H9 (cell line): ENCODE measurements at regions not wholly inside any gene's neighbourhood (a gene's known extent, or its start where the extent isn't known, plus 50 kb on each side); places are given as distances from the start of the nearest gene placed in this dataset.

Source experiments
- DNase-seq: peaks from one replicate; pipeline ENCODE4 v3.0.0-alpha.2; 2017
- H2AFZ ChIP-seq: one replicate; pipeline ENCODE4 v1.6.1; 2013; ENCODE audit warnings: mild to moderate bottlenecking, low read length, control low read depth, moderate library complexity
- H2AK5ac ChIP-seq: 2 replicates; pipeline ENCODE4 v1.6.1; 2013; ENCODE audit warnings: low read length, control low read depth, mixed read lengths; ENCODE audit not compliant: insufficient read length
- H2BK120ac ChIP-seq: one replicate; pipeline ENCODE4 v1.6.1; 2013; ENCODE audit warnings: low read depth, mild to moderate bottlenecking, low read length, control low read depth, inconsistent platforms; ENCODE audit not compliant: poor library complexity, severe bottlenecking
- H2BK12ac ChIP-seq: 2 replicates; pipeline ENCODE4 v1.6.1; 2013; ENCODE audit warnings: low read length, control low read depth, mixed read lengths, low read depth; ENCODE audit not compliant: insufficient read length
- H2BK15ac ChIP-seq: 2 replicates; pipeline ENCODE4 v1.6.1; 2013; ENCODE audit warnings: low read depth, low read length, control low read depth
- H2BK20ac ChIP-seq: one replicate; pipeline ENCODE4 v1.6.1; 2013; ENCODE audit warnings: low read depth, mild to moderate bottlenecking, low read length, control low read depth, inconsistent platforms; ENCODE audit not compliant: poor library complexity, severe bottlenecking
- H2BK5ac ChIP-seq: 2 replicates; pipeline ENCODE4 v1.6.1; 2013; ENCODE audit warnings: low read length, control low read depth, mixed read lengths; ENCODE audit not compliant: insufficient read length
- H3K14ac ChIP-seq: 2 replicates; pipeline ENCODE4 v1.6.1; 2013; ENCODE audit warnings: low read length, control low read depth; ENCODE audit not compliant: insufficient read depth
- H3K18ac ChIP-seq: 2 replicates; pipeline ENCODE4 v1.6.1; 2013; ENCODE audit warnings: low read depth, mild to moderate bottlenecking, mixed read lengths, low read length, control low read depth; ENCODE audit not compliant: insufficient read length
- H3K23ac ChIP-seq: 2 replicates; pipeline ENCODE4 v1.6.1; 2013; ENCODE audit warnings: low read length, control low read depth, mixed read lengths, low read depth; ENCODE audit not compliant: insufficient read length
- H3K23me2 ChIP-seq: 2 replicates; pipeline ENCODE4 v1.6.1; 2013; ENCODE audit warnings: low read depth, mild to moderate bottlenecking, mixed read lengths, low read length, control low read depth; ENCODE audit not compliant: insufficient read length, poor library complexity, severe bottlenecking
- H3K27ac ChIP-seq: 2 replicates; pipeline ENCODE4 v1.5.1; 2013; ENCODE audit warnings: low read length, control low read depth, mixed read lengths, low read depth; ENCODE audit not compliant: insufficient read length
- H3K27me3 ChIP-seq: 2 replicates; pipeline ENCODE4 v1.6.1; 2013; ENCODE audit warnings: low read length, control low read depth, inconsistent platforms; ENCODE audit not compliant: insufficient read depth
- H3K4ac ChIP-seq: 2 replicates; pipeline ENCODE4 v1.6.1; 2013; ENCODE audit warnings: low read depth, mild to moderate bottlenecking, control low read depth, inconsistent platforms, low read length, moderate library complexity
- H3K4me1 ChIP-seq: 2 replicates; pipeline ENCODE4 v1.6.1; 2013; ENCODE audit warnings: low read length, control low read depth, inconsistent platforms; ENCODE audit not compliant: insufficient read depth
- H3K4me2 ChIP-seq: 2 replicates; pipeline ENCODE4 v1.6.1; 2013; ENCODE audit warnings: low read length, control low read depth, mixed read lengths; ENCODE audit not compliant: insufficient read length, insufficient read depth
- H3K56ac ChIP-seq: 2 replicates; pipeline ENCODE4 v1.6.1; 2013; ENCODE audit warnings: low read depth, mild to moderate bottlenecking, mixed read lengths, low read length, control low read depth; ENCODE audit not compliant: insufficient read length
- H3K79me1 ChIP-seq: 2 replicates; pipeline ENCODE4 v1.6.1; 2013; ENCODE audit warnings: low read depth, mild to moderate bottlenecking, moderate library complexity, low read length, control low read depth, inconsistent platforms; ENCODE audit not compliant: insufficient read depth, poor library complexity, severe bottlenecking
- H3K79me2 ChIP-seq: 2 replicates; pipeline ENCODE4 v1.6.1; 2013; ENCODE audit warnings: low read length, control low read depth, inconsistent platforms; ENCODE audit not compliant: insufficient read depth
- H3K9ac ChIP-seq: 2 replicates; pipeline ENCODE4 v1.6.1; 2013; ENCODE audit warnings: low read length, control low read depth, mixed read lengths; ENCODE audit not compliant: insufficient read length; ENCODE audit errors: extremely low read depth
- H3K9me3 ChIP-seq: one replicate; pipeline ENCODE4 v1.6.1; 2013; ENCODE audit warnings: low read depth, low read length, inconsistent platforms; ENCODE audit not compliant: control insufficient read depth
- H3T11ph ChIP-seq: one replicate; pipeline ENCODE4 v1.6.1; 2013; ENCODE audit warnings: mild to moderate bottlenecking, low read length, control low read depth, inconsistent platforms
- H4K20me1 ChIP-seq: one replicate; pipeline ENCODE4 v1.6.1; 2013; ENCODE audit not compliant: control insufficient read depth, insufficient read length, insufficient read depth
- H4K5ac ChIP-seq: 2 replicates; pipeline ENCODE4 v1.6.1; 2013; ENCODE audit warnings: low read depth, mild to moderate bottlenecking, mixed read lengths, low read length, control low read depth; ENCODE audit not compliant: insufficient read length
- H4K8ac ChIP-seq: replicated peaks from 2 replicates; pipeline ENCODE4 v1.6.1; 2013; ENCODE audit warnings: low read length, control low read depth, mixed read lengths, low read depth; ENCODE audit not compliant: insufficient read length
- H4K91ac ChIP-seq: 2 replicates; pipeline ENCODE4 v1.6.1; 2013; ENCODE audit warnings: low read depth, mild to moderate bottlenecking, moderate library complexity, mixed read lengths, low read length, control low read depth; ENCODE audit not compliant: insufficient read length
- H3K27ac Mint-ChIP-seq, 3 experiments: 2 replicates in 2 of 3; 3 replicates in 1 of 3; pipeline ENCODE4 v1.8.0; 2020 to 2021; ENCODE audit warnings: mixed read lengths in 3 of 3, mild to moderate bottlenecking in 1 of 3, moderate library complexity in 1 of 3
- H3K27me3 Mint-ChIP-seq: 2 replicates; pipeline ENCODE4 v1.8.0; 2021; ENCODE audit warnings: low read depth, mild to moderate bottlenecking, moderate library complexity, mixed read lengths
- H3K36me3 Mint-ChIP-seq, 3 experiments: 2 replicates in 2 of 3; 3 replicates in 1 of 3; pipeline ENCODE4 v1.8.0; 2020 to 2021; ENCODE audit warnings: low read depth in 3 of 3, mixed read lengths in 3 of 3; ENCODE audit not compliant: insufficient read depth in 1 of 3
- H3K4me1 Mint-ChIP-seq, 2 experiments: 2 replicates each; pipeline ENCODE4 v1.8.0; 2020; ENCODE audit warnings: mixed read lengths in 2 of 2
- H3K4me3 Mint-ChIP-seq, 2 experiments: 2 replicates in 1 of 2; 3 replicates in 1 of 2; pipeline ENCODE4 v1.8.0; 2020 to 2021; ENCODE audit warnings: mild to moderate bottlenecking in 2 of 2, mixed read lengths in 2 of 2, moderate library complexity in 1 of 2
- H3K9me3 Mint-ChIP-seq, 2 experiments: 2 replicates in 1 of 2; 3 replicates in 1 of 2; pipeline ENCODE4 v1.8.0; 2020; ENCODE audit warnings: mild to moderate bottlenecking in 2 of 2, mixed read lengths in 2 of 2, moderate library complexity in 1 of 2
- CTCF ChIP-seq: fragments of 200-600 bp; sonication (generic); conservative IDR thresholded peaks from 3 replicates; pipeline ENCODE4 v1.8.0; 2021; ENCODE audit warnings: antibody characterized with exemption, mild to moderate bottlenecking
- WGBS: extraction: QIAGEN DNeasy Blood & Tissue Kit; methylation state at CpG from one replicate; pipeline ENCODE4 v1.1.7; 2013; ENCODE audit warnings: missing lambda C conversion rate, low lambda C conversion rate, mixed read lengths; ENCODE audit not compliant: insufficient read length; ENCODE audit errors: extremely low coverage; 5-methylcytosine and 5-hydroxymethylcytosine counted together

GRCh38 chr4:184937745-184938144, 80.5 kb upstream of the HELT start:
- Mint-ChIP-seq H3K27ac (no peak overlapping the region), H3K4me1 (peaks cover 8 to 13% of the 10 kb centered on the region in 2 experiments), H3K9me3 (peaks cover 10 to 14% of the 10 kb centered on the region in 2 experiments), H3K36me3 (peaks cover 2 to 8% (median 4%) of the 10 kb centered on the region in 3 experiments; a peak in 3 of 7 replicates), H3K27me3 (no peaks in the 10 kb centered on the region), H3K4me3 (no peak overlapping the region; a peak in 1 of 5 replicates)
- no peaks in the 10 kb centered on the region for H3K23me2 ChIP-seq
- H2BK120ac ChIP-seq: no peak overlapping the region
- no peaks in the 10 kb centered on the region; the same call in 1 of the 2 replicates for H3K4me1 ChIP-seq
- no peak overlapping the region for H3K27ac ChIP-seq
- H3K14ac ChIP-seq: no peak overlapping the region
- DNase-seq: no peak
- H2BK15ac ChIP-seq: no peak overlapping the region
- H3K23ac ChIP-seq: no peak overlapping the region
- no peaks in the 10 kb centered on the region for H3K79me1 ChIP-seq
- no peak overlapping the region for H2BK5ac ChIP-seq
- no peak overlapping the region for H4K5ac ChIP-seq
- H3T11ph ChIP-seq: no peak overlapping the region
- no peak overlapping the region for H2BK12ac ChIP-seq
- H3K56ac ChIP-seq: no peak overlapping the region
- no peak overlapping the region for H2BK20ac ChIP-seq
- no peak overlapping the region for H3K9ac ChIP-seq
- WGBS: no CpG with 5 or more reads among the region's 10 CpGs
- H3K4me2 ChIP-seq: no peak overlapping the region
- H3K79me2 ChIP-seq: no peaks in the 10 kb centered on the region
- no peak overlapping the region for H2AFZ ChIP-seq
- H2AK5ac ChIP-seq: no peak overlapping the region
- H4K8ac ChIP-seq: no peak overlapping the region
- no peak overlapping the region for H4K91ac ChIP-seq
- no peak overlapping the region for H3K18ac ChIP-seq
- no peaks in the 10 kb centered on the region for H4K20me1 ChIP-seq
- H3K27me3 ChIP-seq: no peaks in the 10 kb centered on the region
- H3K4ac ChIP-seq: no peak overlapping the region
- no peaks in the 10 kb centered on the region for H3K9me3 ChIP-seq
- no peak for TF ChIP-seq CTCF
